A172 (cell line): ENCODE measurements at regions not wholly inside any gene's neighbourhood (a gene's known extent, or its start where the extent isn't known, plus 50 kb on each side); places are given as distances from the start of the nearest gene placed in this dataset.
"Not testable (repeated sequence)": the region's sequence is repeated elsewhere in the genome, so short reads cannot be mapped to it uniquely, and the experiment has no call there.

ENCODE experiments used
- DNase-seq: peaks from one replicate; pipeline ENCODE4 v3.0.0-alpha.2; 2015; ENCODE audit warnings: low spot score

DNA sequence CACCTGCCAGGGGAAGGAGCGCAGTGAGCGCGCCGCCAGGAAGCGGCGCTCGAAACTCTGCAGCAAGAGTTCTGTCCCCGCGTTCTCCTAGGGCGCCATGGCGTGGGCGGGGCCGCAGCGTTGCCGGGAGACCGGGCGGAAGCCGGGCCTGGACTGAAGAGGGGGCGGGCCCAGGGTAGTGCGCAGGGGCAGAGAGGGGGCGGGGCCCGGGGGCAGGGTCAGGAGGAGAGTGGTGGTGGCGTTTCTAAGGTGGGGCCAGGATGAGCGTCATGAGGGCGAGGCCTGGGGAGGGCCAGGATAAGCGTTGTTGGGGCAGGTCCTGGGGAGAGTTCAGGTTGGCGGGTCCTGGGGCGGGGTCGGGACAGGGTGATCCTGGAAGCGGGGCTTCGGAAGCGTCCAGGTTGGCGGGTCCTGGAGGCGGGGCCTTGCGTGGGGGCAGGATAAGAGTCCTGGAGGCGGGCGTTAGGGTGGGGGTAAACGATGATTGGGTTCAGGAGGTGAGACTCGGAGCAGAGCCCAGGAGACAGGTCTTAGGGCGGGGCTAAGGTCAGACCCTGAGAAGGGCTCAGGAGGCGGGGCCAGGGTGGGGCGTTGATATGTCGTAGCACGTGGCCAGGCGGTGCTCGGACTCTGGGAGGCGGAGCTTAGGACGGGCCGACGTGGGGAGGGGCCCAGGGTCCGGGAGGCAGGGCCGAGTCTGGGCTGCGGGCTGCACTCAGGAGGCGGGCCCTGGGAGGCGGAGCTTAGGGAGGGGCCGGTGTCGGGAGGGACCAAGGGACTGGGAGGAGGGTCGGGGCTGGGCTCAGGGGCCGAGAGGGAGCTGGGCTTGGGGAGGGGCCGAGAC, 189.4 kb downstream of the ADRA2C start:
- peak; percentile 98 for DNase-seq

GRCh38 chr4:3956165-3956867, 190.1 kb downstream of the ADRA2C start:
- DNase-seq: not testable (repeated sequence)

GRCh38 chr4:3961091-3961672, 195.0 kb downstream of the ADRA2C start:
- not testable (repeated sequence) for DNase-seq

DNA sequence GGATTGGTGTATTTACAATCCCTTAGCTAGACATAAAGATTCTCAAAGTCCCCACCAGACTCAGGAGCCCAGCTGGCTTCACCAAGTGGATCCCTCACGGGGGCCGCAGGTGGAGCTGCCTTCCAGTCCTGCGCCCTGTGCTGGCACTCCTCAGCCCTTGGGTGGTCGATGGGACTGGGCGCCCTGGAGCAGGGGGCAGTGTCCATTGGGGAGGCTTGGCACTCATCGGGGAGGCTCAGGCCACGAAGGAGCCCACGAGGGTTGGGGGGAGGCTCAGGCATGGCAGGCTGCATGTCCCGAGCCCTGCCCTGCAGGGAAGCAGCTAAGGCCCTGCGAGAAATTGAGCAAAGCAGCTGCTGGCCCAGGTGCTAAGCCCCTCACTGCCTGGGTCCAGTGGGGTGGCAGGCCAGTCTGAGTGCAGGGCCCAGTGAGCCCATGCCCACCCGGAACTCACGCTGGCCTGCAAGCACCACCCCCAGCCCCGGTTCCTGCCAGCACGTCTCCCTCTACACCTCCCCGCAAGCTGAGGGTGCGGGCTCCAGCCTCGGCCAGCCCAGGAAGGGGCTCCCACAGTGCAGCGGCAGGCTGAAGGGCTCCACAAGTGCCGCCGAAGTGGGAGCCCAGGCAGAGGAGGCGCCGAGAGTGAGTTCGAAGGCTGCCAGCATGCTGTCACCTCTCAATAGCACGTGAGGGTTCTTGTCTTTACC, 198.5 kb downstream of the ADRA2C start:
- not testable (repeated sequence) for DNase-seq

DNA sequence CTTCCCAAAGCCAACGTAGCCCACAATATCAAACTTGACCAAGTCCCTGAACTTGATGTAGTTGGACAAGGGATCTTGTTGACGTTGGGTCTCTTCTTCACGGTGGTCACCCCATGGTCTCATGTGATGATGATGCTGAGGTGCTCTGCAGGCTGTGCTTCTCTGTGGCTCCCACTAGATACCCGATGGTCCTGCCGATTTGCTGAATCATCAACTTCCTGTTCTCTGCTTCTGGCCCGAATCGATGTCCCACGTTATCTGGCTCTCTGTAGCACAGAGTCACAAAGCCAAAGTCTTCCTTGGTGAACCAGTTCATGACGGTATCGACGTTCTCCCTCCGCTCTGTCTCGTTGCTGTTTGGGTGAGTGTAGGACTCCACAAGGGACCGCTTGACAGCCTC, 201.0 kb downstream of the ADRA2C start:
- not testable (repeated sequence) for DNase-seq

DNA sequence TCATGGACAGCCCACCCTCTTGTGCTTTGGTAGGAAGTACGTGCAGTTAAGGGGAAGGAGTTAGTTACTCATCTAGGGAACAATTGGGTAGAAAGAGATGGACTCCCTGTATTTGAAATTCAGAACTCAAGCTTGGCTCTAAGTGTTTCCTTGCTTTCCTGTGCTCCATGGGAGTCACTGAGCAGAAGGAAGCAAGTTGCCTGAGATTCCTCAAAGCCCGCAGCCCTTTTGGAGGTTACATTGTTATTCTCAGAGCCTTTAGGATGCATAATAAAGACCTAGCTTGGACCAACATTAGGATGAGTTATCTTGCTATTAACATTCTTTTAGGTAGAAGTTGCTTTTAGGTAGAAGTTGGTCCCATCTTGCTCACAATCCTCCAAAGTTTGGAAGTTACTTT, 206.4 kb downstream of the ADRA2C start:
- not testable (repeated sequence) for DNase-seq

DNA sequence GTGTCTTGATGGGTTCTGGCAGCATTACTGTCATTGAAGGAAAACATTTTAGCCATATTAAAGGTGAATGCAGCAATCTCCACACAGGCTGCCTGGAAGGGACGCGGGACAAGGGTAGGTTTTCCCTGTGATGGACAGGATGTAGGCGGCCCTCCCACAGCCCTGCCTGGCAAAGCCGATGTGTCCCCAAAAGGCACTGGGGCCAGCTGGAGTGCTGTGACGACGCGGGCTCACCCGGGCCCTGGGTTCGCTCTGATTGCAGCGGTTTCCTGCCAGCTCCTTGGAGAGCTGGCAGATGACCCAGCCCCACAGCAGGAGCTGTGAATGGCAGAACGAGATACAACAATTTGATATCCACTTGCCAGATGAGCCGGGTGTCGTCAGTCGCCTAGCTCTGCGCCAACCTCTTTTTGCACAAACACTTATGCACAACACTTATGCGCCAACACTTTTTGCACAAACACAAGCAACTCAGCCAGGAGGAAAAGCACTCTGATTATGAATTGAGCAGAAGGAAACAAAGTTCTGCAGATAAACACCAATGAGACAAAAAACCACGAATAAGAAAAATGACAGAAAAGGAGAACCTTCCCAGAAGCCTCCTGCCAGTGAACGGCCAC, 207.5 kb downstream of the ADRA2C start:
- not testable (repeated sequence) for DNase-seq

GRCh38 chr4:3983518-3984125, 217.4 kb downstream of the ADRA2C start:
- not testable (repeated sequence) for DNase-seq

DNA sequence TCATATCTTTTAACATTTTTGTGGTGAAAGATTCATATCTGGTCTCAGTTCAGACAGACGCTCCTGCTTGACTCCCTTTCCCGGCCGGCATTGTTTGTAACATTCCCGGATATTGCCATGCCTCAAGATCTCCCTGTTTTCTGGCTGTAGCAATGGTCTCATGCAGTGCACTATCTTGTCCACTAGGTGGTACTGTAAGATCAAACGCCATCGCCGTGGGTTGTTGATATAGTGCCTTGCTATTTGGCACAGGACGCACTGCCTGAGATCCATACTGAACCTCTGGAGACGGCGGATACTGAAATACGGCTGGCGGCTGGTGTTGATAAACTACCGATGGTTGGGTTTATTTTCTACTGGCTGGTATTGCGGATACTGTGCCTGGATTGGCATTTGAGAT, 218.6 kb downstream of the ADRA2C start:
- not testable (repeated sequence) for DNase-seq

DNA sequence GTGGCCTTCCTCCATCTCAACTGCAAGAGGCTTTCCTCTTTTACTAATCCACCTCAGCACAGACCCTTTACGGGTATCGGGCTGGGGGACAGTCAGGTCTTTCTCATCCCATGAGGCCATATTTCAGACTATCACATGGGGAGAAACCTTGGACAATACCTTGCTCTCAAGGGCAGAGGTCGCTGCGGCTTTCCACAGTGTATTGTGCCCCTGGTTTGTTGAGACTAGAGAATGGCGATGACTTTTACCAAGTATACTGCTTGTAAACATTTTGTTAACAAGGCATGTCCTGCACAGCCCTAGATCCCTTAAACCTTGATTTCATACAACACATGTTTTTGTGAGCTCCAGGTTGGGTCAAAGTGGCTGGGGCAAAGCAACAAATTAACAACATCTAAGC, 220.2 kb downstream of the ADRA2C start:
- DNase-seq: not testable (repeated sequence)

DNA sequence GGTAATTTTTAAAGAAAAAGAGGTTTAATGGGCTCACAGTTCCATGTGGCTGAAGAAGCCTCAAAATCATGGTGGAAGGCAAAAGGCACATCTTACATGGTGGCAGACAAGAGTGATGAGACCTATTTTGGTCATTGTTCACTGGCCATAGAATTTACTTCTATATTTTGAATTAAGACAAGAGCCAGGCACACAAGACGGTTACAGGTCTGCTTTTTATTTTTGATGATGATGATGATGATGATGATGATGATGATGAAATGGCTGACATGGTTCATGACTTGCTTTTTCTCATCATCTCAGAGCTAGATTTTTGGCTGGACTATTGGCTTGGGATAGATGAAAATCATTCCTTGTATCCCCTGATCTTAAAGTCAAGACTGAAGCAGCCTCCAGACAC, 229.3 kb downstream of the OTOP1 start:
- not testable (repeated sequence) for DNase-seq

DNA sequence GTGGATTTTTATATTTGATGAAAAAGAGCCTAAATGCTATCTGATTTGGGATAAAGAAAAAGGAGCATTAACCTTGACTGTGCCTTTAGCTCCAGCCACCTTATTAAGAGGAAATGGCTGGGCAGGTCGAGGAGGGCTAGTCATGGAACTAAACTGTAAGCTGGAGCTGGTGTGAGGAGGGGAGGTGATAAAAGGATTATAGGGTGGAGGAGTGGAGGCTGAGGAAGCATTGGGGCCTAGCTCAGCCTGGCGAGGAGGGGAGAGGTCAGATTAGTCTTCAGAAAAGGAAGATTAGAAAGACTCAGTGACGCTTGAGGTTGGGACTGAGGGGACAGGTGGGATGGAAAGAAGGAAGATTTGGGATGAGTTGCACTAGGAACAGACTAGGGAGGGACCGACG, 222.7 kb downstream of the OTOP1 start:
- not testable (repeated sequence) for DNase-seq

DNA sequence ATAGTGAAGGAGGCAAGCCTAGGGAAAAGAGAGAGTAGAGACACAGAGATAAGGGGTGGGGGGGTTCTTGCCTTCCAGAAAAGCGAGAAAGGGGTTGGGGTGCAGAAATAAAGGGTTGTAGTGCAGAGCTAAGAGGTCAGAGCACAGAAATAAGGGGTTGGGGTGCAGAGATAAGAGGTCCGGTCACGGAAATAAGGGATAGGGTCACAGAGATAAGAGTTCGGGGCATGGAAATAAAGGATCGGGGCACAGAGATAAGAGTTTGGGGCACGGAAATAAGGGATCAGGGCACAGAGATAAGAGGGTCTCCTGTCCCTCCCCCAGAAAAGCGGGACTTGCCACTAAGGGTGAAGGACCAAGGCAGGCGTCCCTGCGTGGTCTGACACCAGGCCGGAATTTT, 222.0 kb downstream of the OTOP1 start:
- not testable (repeated sequence) for DNase-seq

DNA sequence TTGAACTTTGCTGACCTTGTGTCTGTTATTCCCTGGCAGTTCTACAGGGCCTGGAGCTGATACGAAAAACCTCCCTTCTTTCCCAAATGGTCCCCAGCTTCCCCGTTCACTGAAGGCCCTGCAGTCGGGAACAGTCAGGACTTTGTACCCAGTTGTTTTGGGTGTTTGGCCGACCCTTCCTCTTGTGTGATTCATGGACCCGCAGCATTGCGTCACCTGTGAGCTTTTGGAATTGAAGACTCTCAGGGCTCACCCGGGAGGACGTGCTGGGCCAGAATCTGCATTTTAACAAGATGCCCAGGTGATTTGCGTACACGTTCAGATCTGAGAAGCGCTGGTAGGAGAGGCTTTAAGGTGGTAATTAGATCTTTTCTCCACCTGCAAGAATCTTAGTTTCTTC, 220.4 kb downstream of the OTOP1 start:
- DNase-seq: not testable (repeated sequence)

- not testable (repeated sequence) for DNase-seq
Observed at GRCh38 chr4:4019071-4019470, 207.7 kb downstream of the OTOP1 start.

DNA sequence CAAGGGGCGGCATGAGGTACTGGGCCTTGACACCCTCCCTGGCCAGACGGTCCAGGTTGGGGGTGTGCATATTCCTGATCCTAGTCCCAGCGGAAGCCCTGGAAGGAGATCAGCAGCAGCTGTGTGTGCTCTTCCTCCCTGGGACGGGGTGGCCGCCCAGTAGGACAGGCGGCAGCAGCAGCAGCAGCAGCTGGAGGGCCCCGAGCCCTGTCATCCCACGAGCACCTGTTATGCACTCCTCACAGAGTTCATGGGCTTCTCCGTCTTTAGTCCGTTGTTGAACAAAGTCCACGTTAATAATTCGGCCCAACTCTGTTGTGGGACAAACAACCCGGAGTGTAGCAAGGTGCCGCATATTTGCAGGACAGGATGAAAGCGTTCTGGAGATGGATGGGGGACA, 205.6 kb downstream of the OTOP1 start:
- DNase-seq: not testable (repeated sequence)

DNA sequence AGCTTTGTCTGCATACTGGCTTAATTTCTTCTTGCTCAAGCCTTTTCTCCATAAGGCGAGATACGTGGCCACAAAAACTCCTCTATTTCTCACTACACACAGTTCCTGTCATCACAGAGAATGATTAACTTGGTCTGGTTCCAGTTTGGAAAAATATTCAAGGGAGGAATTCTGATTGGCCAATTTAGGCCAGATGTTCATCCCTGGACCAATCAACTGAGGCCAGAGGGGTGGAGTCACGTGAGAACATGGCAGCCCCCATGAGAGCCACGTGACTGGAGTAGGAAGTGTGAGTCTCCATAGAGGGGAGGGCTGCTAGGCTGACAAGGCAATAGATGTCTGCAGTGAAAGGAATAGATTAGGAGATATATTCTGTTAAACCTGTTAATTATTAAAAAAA, 200.0 kb downstream of the OTOP1 start:
- peak; percentile 4 for DNase-seq

DNA sequence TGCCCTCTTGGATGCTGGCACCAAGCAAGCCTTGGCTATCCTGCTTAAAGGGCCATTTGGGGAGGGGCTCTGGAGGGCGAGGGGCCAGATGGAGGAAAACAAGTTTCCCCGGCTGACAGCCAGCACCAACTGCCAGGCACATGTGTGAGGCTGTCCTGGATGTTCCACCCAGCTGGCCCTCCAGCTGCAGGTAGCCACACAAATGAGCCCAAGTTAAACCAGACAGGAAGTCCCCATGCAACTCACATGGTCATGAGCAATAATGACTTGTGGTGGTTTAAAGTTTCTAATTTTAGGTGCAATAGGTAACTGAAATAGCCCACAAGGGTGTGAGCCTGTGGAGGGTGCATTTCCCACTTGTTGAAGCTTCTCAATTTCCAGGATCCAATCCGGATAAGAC, 198.0 kb downstream of the OTOP1 start:
- DNase-seq: not testable (repeated sequence)

DNA sequence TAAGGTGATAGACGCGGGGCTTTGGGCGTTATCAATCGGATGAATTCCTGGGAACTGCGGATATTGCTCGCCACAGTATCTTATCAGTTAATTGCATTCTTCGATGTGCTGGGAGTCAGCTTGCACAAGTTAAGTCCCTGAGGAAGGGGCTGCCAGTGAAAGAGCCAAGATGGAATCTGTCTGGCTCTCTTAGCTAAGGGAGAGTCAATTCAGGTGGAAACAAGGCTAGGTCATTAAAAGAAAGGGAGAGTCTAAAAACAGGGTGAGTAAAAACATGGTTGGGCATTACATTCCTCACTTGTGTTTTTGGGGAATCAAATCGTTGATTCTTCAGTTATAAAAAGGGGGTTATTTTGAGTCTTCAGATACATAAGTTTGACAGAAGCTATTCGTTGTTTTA, 196.2 kb downstream of the OTOP1 start:
- not testable (repeated sequence) for DNase-seq

DNA sequence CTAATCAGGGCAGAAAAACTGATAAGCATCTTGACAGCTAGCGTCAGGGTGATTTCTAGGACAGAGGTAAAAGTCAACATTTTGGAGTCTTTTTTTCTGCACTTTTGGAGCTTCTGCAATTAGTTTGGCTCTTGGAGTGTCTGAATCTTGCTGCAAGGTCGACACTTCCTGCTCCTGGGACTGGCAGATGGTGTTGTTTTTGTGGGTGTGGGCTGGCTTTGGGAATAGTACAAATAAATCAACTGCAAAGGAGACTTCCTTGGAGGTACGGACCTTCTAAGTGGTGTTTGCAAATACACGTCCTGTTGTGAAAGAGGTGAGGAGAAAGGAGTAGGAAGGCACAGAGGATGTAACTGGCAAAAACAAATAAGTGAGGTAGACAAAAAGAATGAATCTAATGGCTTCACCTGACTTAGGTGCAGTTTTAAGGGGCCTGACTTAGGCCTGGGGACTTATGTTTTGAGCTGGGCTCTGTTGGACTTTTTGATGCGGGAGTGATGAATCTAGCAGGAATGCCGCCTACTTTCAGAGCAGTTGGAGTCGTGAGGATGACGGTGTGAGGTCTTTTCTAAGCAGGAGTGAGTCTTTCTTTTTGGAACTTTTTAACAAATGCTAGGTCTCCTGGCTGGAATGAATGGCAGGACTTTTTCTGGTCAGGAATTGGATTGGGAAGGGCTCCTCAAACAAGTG, 195.1 kb downstream of the OTOP1 start:
- not testable (repeated sequence) for DNase-seq
